PC-9 (cell line): ENCODE measurements at regions not wholly inside any gene's neighbourhood (a gene's known extent, or its start where the extent isn't known, plus 50 kb on each side); places are given as distances from the start of the nearest gene placed in this dataset.

Experiments
- BruUV-seq: library from RNA; stranded (reverse); fragments of 400-500 nt; replicated peaks from 2 replicates; lab custom pipeline; 2021; lab: Mats Ljungman, UMichigan
- CTCF ChIA-PET: fragments of 300-600 bp; sonication (Branson Sonifier 250); formaldehyde crosslinking; loops from one replicate; lab custom pipeline; 2022; ENCODE audit warnings: antibody characterized with exemption; lab: Charles Lee
- POLR2A ChIA-PET: fragments of 300-600 bp; sonication (Branson Sonifier 250); formaldehyde crosslinking; loops from one replicate; lab custom pipeline; 2022; ENCODE audit warnings: antibody characterized with exemption; ENCODE audit not compliant: unreplicated experiment; lab: Charles Lee
- DNase-seq, 2 experiments: peaks; one replicate each; pipeline versions ENCODE4 v3.0.0 to v3.0.0-alpha.2; 2015 to 2022; ENCODE audit warnings: mixed read lengths in 1 of 2
- H2AFZ ChIP-seq: fragments of 200-600 bp; sonication (generic); 2 replicates; pipeline ENCODE4 v1.8.1; 2017; ENCODE audit warnings: antibody characterized with exemption
- H3F3A ChIP-seq: fragments of 200-600 bp; sonication (generic); 2 replicates; pipeline ENCODE4 v1.8.1; 2017; ENCODE audit warnings: antibody characterized with exemption, mild to moderate bottlenecking, low read depth; ENCODE audit not compliant: insufficient read depth
- H3K27ac ChIP-seq: fragments of 200-600 bp; sonication (generic); 2 replicates; pipeline ENCODE4 v1.6.1; 2016; ENCODE audit warnings: mixed run types
- H3K27me3 ChIP-seq: fragments of 200-600 bp; sonication (generic); 2 replicates; pipeline ENCODE4 v1.6.1; 2016; ENCODE audit warnings: low read depth, mixed run types; ENCODE audit not compliant: insufficient read depth
- H3K36me3 ChIP-seq: fragments of 200-600 bp; sonication (generic); 2 replicates; pipeline ENCODE4 v1.6.1; 2016; ENCODE audit warnings: low read depth, mixed run types
- H3K4me1 ChIP-seq: fragments of 200-600 bp; sonication (generic); replicated peaks from 2 replicates; pipeline ENCODE4 v1.6.1; 2016; ENCODE audit warnings: mixed run types; ENCODE audit not compliant: insufficient read depth
- H3K4me2 ChIP-seq: fragments of 200-600 bp; sonication (generic); 2 replicates; pipeline ENCODE4 v1.6.1; 2017; ENCODE audit warnings: mixed run types
- H3K4me3 ChIP-seq: fragments of 200-600 bp; sonication (generic); 2 replicates; pipeline ENCODE4 v1.6.1; 2016; ENCODE audit warnings: mixed run types
- H3K79me2 ChIP-seq: fragments of 200-600 bp; sonication (generic); 2 replicates; pipeline ENCODE4 v1.6.1; 2017; ENCODE audit warnings: low read depth, mixed run types
- H3K9me2 ChIP-seq: fragments of 200-600 bp; sonication (generic); 2 replicates; pipeline ENCODE4 v1.8.1; 2017; ENCODE audit warnings: mild to moderate bottlenecking; ENCODE audit not compliant: insufficient read depth
- H3K9me3 ChIP-seq: fragments of 200-600 bp; sonication (generic); 2 replicates; pipeline ENCODE4 v1.8.1; 2016; ENCODE audit warnings: low read depth; ENCODE audit not compliant: insufficient read depth
- H4K20me1 ChIP-seq: fragments of 200-600 bp; sonication (generic); 2 replicates; pipeline ENCODE4 v1.8.1; 2017; ENCODE audit not compliant: insufficient read depth
- EZH2 ChIP-seq: fragments of 200-600 bp; sonication (generic); IDR thresholded peaks from 2 replicates; pipeline ENCODE4 v1.8.0; 2017; ENCODE audit warnings: antibody characterized with exemption, low read depth
- intact Hi-C: fragments of 100-400 bp; cut with micrococcal nuclease; formaldehyde crosslinking; loops from one replicate; pipeline ENCODE4 v1.10.0; 2022; ENCODE audit not compliant: unreplicated experiment
- TF ChIP-seq, protein P1 (sequence below): fragments of 200-600 bp; sonication (generic); conservative IDR thresholded peaks from 2 replicates; pipeline ENCODE4 v1.6.1; 2017; ENCODE audit warnings: mixed run types, antibody characterized with exemption, mild to moderate bottlenecking, moderate library complexity

DNA sequence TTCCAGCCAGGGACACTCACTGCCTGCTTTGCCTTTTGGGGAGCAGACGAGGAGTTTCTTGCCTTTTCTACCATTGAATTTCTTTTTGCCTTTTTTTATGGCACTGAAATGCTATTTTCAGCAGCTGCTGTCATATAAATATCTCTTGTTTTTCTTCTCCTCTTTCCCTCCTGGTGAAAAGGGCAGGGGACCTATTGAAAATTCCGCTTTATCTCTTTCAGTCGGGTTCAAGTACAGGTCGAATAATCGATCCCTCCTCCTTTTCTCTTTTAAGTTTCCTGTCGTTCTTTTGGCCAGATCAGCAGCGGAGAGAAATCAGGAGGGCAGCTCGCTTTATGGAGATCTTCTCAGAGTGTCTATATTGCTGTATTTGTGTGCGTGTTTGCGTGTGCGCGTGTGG lies 67.4 kb upstream of the CASZ1 start:
- no peak overlapping the region for H2AFZ ChIP-seq
- H3K27ac ChIP-seq = no peak overlapping the region
- no peaks in the 10 kb centered on the region for H3F3A ChIP-seq
- BruUV-seq = no TSS peak
- ChIA-PET CTCF (no interaction called here), POLR2A (no interaction called here)
- TF ChIP-seq, protein P1, sequence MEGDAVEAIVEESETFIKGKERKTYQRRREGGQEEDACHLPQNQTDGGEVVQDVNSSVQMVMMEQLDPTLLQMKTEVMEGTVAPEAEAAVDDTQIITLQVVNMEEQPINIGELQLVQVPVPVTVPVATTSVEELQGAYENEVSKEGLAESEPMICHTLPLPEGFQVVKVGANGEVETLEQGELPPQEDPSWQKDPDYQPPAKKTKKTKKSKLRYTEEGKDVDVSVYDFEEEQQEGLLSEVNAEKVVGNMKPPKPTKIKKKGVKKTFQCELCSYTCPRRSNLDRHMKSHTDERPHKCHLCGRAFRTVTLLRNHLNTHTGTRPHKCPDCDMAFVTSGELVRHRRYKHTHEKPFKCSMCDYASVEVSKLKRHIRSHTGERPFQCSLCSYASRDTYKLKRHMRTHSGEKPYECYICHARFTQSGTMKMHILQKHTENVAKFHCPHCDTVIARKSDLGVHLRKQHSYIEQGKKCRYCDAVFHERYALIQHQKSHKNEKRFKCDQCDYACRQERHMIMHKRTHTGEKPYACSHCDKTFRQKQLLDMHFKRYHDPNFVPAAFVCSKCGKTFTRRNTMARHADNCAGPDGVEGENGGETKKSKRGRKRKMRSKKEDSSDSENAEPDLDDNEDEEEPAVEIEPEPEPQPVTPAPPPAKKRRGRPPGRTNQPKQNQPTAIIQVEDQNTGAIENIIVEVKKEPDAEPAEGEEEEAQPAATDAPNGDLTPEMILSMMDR = no peak
- no peak for TF ChIP-seq EZH2
- intact Hi-C loops = no loop called here
- H3K9me3 ChIP-seq = no peaks in the 10 kb centered on the region
- H4K20me1 ChIP-seq = no peaks in the 10 kb centered on the region
- H3K36me3 ChIP-seq = no peaks in the 10 kb centered on the region
- no peaks in the 10 kb centered on the region for H3K9me2 ChIP-seq
- H3K79me2 ChIP-seq = no peaks in the 10 kb centered on the region
- H3K4me1 ChIP-seq = no peaks in the 10 kb centered on the region
- no peak overlapping the region for H3K4me2 ChIP-seq
- no peak overlapping the region for H3K4me3 ChIP-seq
- no peak for DNase-seq
- no peaks in the 10 kb centered on the region for H3K27me3 ChIP-seq

DNA sequence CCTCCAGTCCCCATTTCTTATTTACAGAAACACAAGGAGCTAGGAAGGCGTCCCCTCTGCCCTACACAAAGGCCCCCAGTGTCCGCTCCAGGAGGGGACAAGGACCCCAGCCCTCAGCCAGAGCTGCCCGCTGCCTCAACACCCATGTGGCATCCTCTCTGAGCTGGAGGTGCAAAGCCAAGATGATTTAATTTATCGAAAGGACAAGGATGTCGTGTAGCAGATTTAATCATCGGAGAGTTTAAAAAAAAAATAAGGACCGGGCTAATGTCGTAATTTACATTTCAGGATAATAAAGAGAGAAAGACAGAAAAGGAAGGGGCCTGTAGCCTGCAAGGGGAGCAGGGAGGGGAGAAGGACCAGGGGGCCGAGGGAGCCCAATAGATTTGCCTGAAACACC lies 68.3 kb upstream of the CASZ1 start:
- H3K9me2 ChIP-seq = no peaks in the 10 kb centered on the region
- no peaks in the 10 kb centered on the region for H3K9me3 ChIP-seq
- H3K27me3 ChIP-seq = no peaks in the 10 kb centered on the region
- no peaks in the 10 kb centered on the region for H3F3A ChIP-seq
- H4K20me1 ChIP-seq = no peaks in the 10 kb centered on the region
- CTCF ChIA-PET = no interaction called here
- H3K4me3 ChIP-seq = no peak overlapping the region
- H3K79me2 ChIP-seq = no peaks in the 10 kb centered on the region
- TF ChIP-seq EZH2 = no peak
- TF ChIP-seq, protein P1 = no peak
- no TSS peak for BruUV-seq
- no peaks in the 10 kb centered on the region for H3K4me1 ChIP-seq
- no peak overlapping the region for H2AFZ ChIP-seq
- DNase-seq = no peak
- H3K4me2 ChIP-seq = no peak overlapping the region
- POLR2A ChIA-PET = no interaction called here
- no peak overlapping the region for H3K27ac ChIP-seq
- H3K36me3 ChIP-seq = no peaks in the 10 kb centered on the region
- intact Hi-C loops = loop anchor here (5.0 kb wide), 2 partner anchors 38 to 352 kb away; no protein-coding TSS in a partner anchor

DNA sequence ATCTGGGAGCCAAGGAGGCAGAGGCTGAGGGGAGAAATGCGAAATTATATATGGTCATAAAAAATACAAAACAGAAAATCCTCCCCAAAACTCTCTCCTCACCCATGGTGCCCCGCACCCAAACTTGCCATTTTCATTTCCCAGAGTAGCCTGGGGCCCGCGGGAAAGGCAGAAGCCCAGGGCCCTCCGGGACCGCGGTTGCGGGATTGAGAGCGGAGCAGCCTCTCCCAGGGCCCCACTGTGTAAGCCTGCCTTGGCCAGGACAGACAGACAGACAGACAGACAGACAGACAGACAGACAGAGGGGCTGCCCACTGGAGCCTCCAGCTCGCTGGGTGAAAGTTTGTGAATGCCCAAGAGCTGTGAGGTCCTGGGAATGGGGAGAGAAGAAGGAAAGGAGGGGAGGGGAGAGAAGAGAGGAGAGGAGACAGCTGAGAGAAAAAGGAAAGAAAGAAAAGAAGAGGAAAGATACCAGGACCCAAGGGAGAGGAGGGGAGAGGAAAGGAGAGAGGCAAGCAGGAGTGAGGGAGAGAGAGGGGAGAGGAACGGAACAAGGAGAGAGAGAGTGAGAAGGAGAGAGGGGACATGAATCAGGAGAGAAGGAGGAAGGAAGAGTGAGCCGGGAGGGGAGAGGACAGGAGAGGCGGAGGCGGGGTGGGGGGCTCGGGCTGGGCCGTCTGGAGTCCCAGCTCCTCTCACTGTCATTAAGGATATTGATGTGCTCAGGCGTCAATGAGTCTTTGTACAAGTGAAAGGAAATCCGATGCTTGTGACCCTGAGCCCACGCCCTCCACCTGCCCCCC lies 69.3 kb upstream of the CASZ1 start:
- ChIA-PET POLR2A (no interaction called here), CTCF (interaction anchor here (0.6 kb wide), 3 partner anchors 43 to 371 kb away, joined by 3 to 15 read pairs (median 5); no protein-coding TSS in a partner anchor)

More for the DNA sequence above, 69.3 kb upstream of the CASZ1 start:
- H3K27ac ChIP-seq = no peak overlapping the region
- no peaks in the 10 kb centered on the region for H3K27me3 ChIP-seq
- H3K36me3 ChIP-seq = no peaks in the 10 kb centered on the region
- H3K9me2 ChIP-seq = no peaks in the 10 kb centered on the region
- H3K4me1 ChIP-seq = no peaks in the 10 kb centered on the region
- no peaks in the 10 kb centered on the region for H3F3A ChIP-seq
- H2AFZ ChIP-seq = no peak overlapping the region
- H3K4me2 ChIP-seq = no peak overlapping the region
- no peaks in the 10 kb centered on the region for H3K9me3 ChIP-seq
- H3K79me2 ChIP-seq = no peaks in the 10 kb centered on the region
- TF ChIP-seq EZH2 = no peak
- TF ChIP-seq, protein P1 = no peak
- no peak overlapping the region for H3K4me3 ChIP-seq
- no peaks in the 10 kb centered on the region for H4K20me1 ChIP-seq
- DNase-seq = no peak
- BruUV-seq = no TSS peak
- intact Hi-C loops = loop anchor here (2.0 to 5.0 kb wide), 4 partner anchors 37 to 353 kb away; no protein-coding TSS in a partner anchor
